ENCODE measurements at regions not wholly inside any gene's neighbourhood (a gene's known extent, or its start where the extent isn't known, plus 50 kb on each side); places are given as distances from the start of the nearest gene placed in this dataset.

GRCh38 chr6:86273936-86274335 lies 631.2 kb upstream of the SYNCRIP start:
- no peak overlapping the region for H3K4me3 ChIP-seq (replicated peaks; ENCODE audit: insufficient read depth, low read length)
- no peaks in the 10 kb centered on the region for H3K27me3 ChIP-seq (ENCODE audit: insufficient read depth, poor library complexity, severe bottlenecking)
- H3K27ac ChIP-seq (replicated peaks), result no peak overlapping the region
- TF ChIP-seq CTCF (IDR thresholded peaks at IDR 0.05; ENCODE audit: insufficient read depth, low read length) (no peak), GABPA (IDR thresholded peaks at IDR 0.05; ENCODE audit: low read depth) (no peak), SPI1 (IDR thresholded peaks at IDR 0.05; ENCODE audit: borderline replicate concordance, low read depth) (no peak), POLR2AphosphoS5 (IDR thresholded peaks at IDR 0.05; ENCODE audit: low read depth) (no peak), REST (IDR thresholded peaks at IDR 0.05; ENCODE audit: insufficient replicate concordance, low read depth) (no peak)
- DNase-seq (ENCODE audit: low read depth in 1 of 2, low spot score in 1 of 2), result no peak

- no peak for TF ChIP-seq GABPA (IDR thresholded peaks at IDR 0.05; ENCODE audit: low read depth)
- no peak for TF ChIP-seq POLR2AphosphoS5 (IDR thresholded peaks at IDR 0.05; ENCODE audit: low read depth)
- no peak for TF ChIP-seq CTCF (IDR thresholded peaks at IDR 0.05; ENCODE audit: insufficient read depth, low read length)
- no peak for TF ChIP-seq SPI1 (IDR thresholded peaks at IDR 0.05; ENCODE audit: borderline replicate concordance, low read depth)
- TF ChIP-seq REST (IDR thresholded peaks at IDR 0.05; ENCODE audit: insufficient replicate concordance, low read depth), result no peak
- no peak for DNase-seq (ENCODE audit: low read depth in 1 of 2, low spot score in 1 of 2)
- no peak overlapping the region for H3K27ac ChIP-seq (replicated peaks)
- H3K27me3 ChIP-seq (ENCODE audit: insufficient read depth, poor library complexity, severe bottlenecking), result no peaks in the 10 kb centered on the region
- no peak overlapping the region for H3K4me3 ChIP-seq (replicated peaks; ENCODE audit: insufficient read depth, low read length)
Observed at GRCh38 chr6:86256615-86257187, 614.0 kb upstream of the SYNCRIP start.

GRCh38 chr6:86255973-86256372 lies 613.3 kb upstream of the SYNCRIP start:
- no peak for DNase-seq (ENCODE audit: low read depth in 1 of 2, low spot score in 1 of 2)
- no peak overlapping the region for H3K4me3 ChIP-seq (replicated peaks; ENCODE audit: insufficient read depth, low read length)
- H3K27me3 ChIP-seq (ENCODE audit: insufficient read depth, poor library complexity, severe bottlenecking), result no peaks in the 10 kb centered on the region
- H3K27ac ChIP-seq (replicated peaks), result no peak overlapping the region
- TF ChIP-seq REST (IDR thresholded peaks at IDR 0.05; ENCODE audit: insufficient replicate concordance, low read depth) (no peak), SPI1 (IDR thresholded peaks at IDR 0.05; ENCODE audit: borderline replicate concordance, low read depth) (no peak)
